ENCODE measurements at regions not wholly inside any gene's neighbourhood (a gene's known extent, or its start where the extent isn't known, plus 50 kb on each side); places are given as distances from the start of the nearest gene placed in this dataset.

DNA sequence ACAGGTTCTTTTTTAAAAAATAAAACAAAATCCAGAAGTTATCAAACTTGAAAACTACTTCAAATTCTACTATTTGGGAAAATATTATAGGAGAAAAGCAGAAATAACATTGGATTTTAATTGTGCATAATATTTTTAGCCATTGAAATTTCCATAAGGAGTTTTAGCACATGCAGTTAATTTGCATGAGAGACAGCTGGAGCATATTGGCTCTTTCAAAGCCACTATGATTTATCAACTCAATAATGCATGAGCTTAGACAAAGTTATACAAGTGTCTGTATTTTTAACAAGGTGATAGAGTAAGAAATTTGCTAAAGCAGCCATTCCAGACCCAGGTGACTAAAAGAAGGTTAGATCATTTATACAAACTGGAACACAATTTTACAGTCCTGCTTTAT is 189.0 kb upstream of the TFAP2D start:
- no peak overlapping the region for H3K27ac Mint-ChIP-seq
- ChIA-PET CTCF (no interaction called here), POLR2A (no interaction called here)
- no peaks in the 10 kb centered on the region for H3K27me3 Mint-ChIP-seq (ENCODE audit: low read depth)
- TF ChIP-seq FOXJ3 (CRISPR knock-in tag; IDR thresholded peaks at IDR 0.05; ENCODE audit: borderline replicate concordance) (no peak), SMAD4 (CRISPR knock-in tag; IDR thresholded peaks at IDR 0.05) (no peak), NR2C2 (CRISPR knock-in tag; IDR thresholded peaks at IDR 0.05) (no peak), ZNF263 (CRISPR knock-in tag; IDR thresholded peaks at IDR 0.05; ENCODE audit: low read depth) (no peak)
- TF ChIP-seq, protein P1, sequence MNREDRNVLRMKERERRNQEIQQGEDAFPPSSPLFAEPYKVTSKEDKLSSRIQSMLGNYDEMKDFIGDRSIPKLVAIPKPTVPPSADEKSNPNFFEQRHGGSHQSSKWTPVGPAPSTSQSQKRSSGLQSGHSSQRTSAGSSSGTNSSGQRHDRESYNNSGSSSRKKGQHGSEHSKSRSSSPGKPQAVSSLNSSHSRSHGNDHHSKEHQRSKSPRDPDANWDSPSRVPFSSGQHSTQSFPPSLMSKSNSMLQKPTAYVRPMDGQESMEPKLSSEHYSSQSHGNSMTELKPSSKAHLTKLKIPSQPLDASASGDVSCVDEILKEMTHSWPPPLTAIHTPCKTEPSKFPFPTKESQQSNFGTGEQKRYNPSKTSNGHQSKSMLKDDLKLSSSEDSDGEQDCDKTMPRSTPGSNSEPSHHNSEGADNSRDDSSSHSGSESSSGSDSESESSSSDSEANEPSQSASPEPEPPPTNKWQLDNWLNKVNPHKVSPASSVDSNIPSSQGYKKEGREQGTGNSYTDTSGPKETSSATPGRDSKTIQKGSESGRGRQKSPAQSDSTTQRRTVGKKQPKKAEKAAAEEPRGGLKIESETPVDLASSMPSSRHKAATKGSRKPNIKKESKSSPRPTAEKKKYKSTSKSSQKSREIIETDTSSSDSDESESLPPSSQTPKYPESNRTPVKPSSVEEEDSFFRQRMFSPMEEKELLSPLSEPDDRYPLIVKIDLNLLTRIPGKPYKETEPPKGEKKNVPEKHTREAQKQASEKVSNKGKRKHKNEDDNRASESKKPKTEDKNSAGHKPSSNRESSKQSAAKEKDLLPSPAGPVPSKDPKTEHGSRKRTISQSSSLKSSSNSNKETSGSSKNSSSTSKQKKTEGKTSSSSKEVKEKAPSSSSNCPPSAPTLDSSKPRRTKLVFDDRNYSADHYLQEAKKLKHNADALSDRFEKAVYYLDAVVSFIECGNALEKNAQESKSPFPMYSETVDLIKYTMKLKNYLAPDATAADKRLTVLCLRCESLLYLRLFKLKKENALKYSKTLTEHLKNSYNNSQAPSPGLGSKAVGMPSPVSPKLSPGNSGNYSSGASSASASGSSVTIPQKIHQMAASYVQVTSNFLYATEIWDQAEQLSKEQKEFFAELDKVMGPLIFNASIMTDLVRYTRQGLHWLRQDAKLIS (CRISPR knock-in tag; IDR thresholded peaks at IDR 0.05; ENCODE audit: borderline replicate concordance) = no peak
- H3K4me1 Mint-ChIP-seq = peaks cover 17% of the 10 kb centered on the region
- DNase-seq (ENCODE audit: low spot score) (no peak), ATAC-seq (no peak)
- H3K36me3 Mint-ChIP-seq = no peaks in the 10 kb centered on the region
- H3K9me3 Mint-ChIP-seq = no peaks in the 10 kb centered on the region
- H3K4me3 Mint-ChIP-seq = no peak overlapping the region

DNA sequence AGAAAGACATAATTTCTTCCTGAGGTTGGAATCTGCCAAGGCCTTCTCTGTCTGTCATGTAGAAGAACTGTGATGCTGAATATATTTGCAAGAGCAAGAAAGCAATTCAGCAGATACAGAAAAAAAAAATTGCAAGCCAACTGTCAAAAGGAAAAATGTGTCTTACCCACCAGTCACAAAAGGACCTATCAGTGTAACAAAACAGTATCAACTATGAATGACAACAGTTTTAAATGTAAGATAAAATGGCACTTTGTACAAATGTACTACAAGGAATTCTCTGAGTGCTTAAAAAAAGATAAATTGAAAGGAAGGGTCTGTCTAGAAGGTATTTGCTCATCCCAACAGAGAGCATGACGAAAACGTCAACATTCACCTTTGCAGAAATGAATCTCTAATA is 185.3 kb upstream of the TFAP2D start:
- no peak overlapping the region for H3K4me3 Mint-ChIP-seq
- no peak for TF ChIP-seq PRRX2 (CRISPR knock-in tag; IDR thresholded peaks at IDR 0.05)
- TF ChIP-seq TCF7 (CRISPR knock-in tag; IDR thresholded peaks at IDR 0.05; ENCODE audit: low read depth) = no peak
- TF ChIP-seq NFYB (CRISPR knock-in tag; conservative IDR thresholded peaks at IDR 0.05; ENCODE audit: low read depth) = no peak
- TF ChIP-seq MXD4 (CRISPR knock-in tag; IDR thresholded peaks at IDR 0.05; ENCODE audit: borderline replicate concordance) = no peak
- no peak for TF ChIP-seq KAT7 (CRISPR knock-in tag; IDR thresholded peaks at IDR 0.05; ENCODE audit: borderline replicate concordance)
- TF ChIP-seq, protein P2, sequence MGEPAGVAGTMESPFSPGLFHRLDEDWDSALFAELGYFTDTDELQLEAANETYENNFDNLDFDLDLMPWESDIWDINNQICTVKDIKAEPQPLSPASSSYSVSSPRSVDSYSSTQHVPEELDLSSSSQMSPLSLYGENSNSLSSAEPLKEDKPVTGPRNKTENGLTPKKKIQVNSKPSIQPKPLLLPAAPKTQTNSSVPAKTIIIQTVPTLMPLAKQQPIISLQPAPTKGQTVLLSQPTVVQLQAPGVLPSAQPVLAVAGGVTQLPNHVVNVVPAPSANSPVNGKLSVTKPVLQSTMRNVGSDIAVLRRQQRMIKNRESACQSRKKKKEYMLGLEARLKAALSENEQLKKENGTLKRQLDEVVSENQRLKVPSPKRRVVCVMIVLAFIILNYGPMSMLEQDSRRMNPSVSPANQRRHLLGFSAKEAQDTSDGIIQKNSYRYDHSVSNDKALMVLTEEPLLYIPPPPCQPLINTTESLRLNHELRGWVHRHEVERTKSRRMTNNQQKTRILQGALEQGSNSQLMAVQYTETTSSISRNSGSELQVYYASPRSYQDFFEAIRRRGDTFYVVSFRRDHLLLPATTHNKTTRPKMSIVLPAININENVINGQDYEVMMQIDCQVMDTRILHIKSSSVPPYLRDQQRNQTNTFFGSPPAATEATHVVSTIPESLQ (CRISPR knock-in tag; IDR thresholded peaks at IDR 0.05) = no peak
- TF ChIP-seq EMX1 (CRISPR knock-in tag; IDR thresholded peaks at IDR 0.05) = no peak
- no peaks in the 10 kb centered on the region for H3K4me1 Mint-ChIP-seq
- ATAC-seq (no peak), DNase-seq (ENCODE audit: low spot score) (no peak)
- no peaks in the 10 kb centered on the region for H3K9me3 Mint-ChIP-seq
- no peak overlapping the region for H3K27ac Mint-ChIP-seq
- CTCF ChIA-PET = no interaction called here
- no peaks in the 10 kb centered on the region for H3K36me3 Mint-ChIP-seq
- no peaks in the 10 kb centered on the region for H3K27me3 Mint-ChIP-seq (ENCODE audit: low read depth)
- POLR2A ChIA-PET = no interaction called here

DNA sequence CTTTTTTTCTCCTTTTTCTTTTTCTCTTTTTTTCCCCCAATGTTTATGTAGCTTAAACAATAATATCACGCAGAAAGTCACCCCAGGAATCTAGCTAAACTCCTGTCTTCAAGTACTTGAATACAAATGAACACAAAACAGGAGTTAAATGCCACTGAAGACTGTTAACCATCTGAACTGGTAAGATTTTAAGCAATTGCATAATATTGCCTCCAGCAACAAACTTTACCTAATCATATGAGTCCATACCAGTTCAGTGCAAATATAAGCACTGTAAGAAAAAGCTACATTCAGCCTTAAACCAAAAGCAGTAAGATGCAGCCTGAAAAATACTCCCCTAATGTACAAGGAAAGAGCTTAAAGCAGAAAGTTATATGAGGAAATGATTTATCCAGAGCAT is 173.9 kb upstream of the TFAP2D start:
- no peaks in the 10 kb centered on the region for H3K27me3 Mint-ChIP-seq (ENCODE audit: low read depth)
- POLR2A ChIA-PET = no interaction called here
- CTCF ChIA-PET = no interaction called here
- no peaks in the 10 kb centered on the region for H3K9me3 Mint-ChIP-seq
- H3K4me1 Mint-ChIP-seq = peaks cover 9% of the 10 kb centered on the region
- no peaks in the 10 kb centered on the region for H3K36me3 Mint-ChIP-seq
- no peak overlapping the region for H3K4me3 Mint-ChIP-seq
- ATAC-seq (no peak), DNase-seq (ENCODE audit: low spot score) (no peak)
- TF ChIP-seq ZNF416 (CRISPR knock-in tag; IDR thresholded peaks at IDR 0.05) (no peak), PRRX2 (CRISPR knock-in tag; IDR thresholded peaks at IDR 0.05) (no peak)
- no peak overlapping the region for H3K27ac Mint-ChIP-seq

DNA sequence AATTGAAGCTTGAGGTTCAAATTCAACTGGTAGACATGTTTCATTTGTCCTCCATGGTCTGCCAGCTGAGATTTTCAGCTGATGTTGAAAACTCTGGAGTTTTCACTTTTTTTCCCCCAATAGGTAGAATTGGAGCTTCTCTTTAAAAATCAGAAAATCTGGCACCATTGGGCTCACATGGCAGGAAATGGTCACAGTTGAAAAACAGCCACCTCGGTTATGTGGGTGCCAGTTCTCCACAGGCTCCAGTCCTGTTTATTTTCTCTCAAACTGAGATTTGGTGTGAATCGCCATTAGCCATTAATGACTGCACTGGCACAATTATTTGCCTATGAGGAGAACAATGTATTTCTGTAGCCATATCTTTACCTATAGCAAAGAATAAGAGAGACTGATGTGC is 171.4 kb upstream of the TFAP2D start:
- CTCF ChIA-PET = no interaction called here
- POLR2A ChIA-PET = no interaction called here
- peaks cover 9% of the 10 kb centered on the region for H3K4me1 Mint-ChIP-seq
- no peaks in the 10 kb centered on the region for H3K9me3 Mint-ChIP-seq
- no peak for ATAC-seq
- H3K36me3 Mint-ChIP-seq = no peaks in the 10 kb centered on the region
- no peak overlapping the region for H3K27ac Mint-ChIP-seq
- no peak for TF ChIP-seq ZNF416 (CRISPR knock-in tag; IDR thresholded peaks at IDR 0.05)
- TF ChIP-seq, protein P3, sequence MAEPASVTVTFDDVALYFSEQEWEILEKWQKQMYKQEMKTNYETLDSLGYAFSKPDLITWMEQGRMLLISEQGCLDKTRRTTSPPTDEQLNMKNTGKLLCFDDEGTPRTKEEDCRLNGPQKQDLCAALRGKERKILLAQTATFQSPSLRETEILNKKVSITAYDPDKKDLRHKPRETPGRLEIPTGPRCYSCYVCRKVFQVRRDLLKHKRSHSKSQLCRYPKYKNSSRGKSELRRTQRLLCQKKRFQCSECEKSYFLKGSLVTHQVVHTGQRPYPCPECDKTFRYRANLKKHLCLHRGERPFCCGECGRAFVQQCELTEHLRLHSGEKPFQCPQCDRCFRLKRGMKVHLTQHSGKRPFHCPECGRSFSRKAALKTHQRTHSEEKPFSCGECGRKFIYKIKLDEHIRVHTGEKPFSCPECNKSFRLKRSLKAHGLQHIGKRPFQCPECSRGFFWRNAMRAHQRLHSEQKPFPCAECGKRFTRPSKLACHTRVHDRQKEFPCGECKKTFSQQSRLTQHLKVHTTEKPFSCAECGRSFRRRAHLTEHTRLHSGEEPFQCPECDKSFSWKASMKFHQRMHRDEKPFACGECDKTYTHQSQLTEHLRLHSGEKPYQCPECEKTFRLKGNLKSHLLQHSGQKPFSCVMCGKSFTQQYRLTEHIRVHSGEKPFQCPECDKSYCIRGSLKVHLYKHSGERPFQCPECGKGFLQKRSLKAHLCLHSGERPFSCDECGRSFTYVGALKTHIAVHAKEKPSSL (CRISPR knock-in tag; conservative IDR thresholded peaks at IDR 0.05) = no peak
- TF ChIP-seq RORB (CRISPR knock-in tag; IDR thresholded peaks at IDR 0.05) = no peak
- TF ChIP-seq, protein P4, sequence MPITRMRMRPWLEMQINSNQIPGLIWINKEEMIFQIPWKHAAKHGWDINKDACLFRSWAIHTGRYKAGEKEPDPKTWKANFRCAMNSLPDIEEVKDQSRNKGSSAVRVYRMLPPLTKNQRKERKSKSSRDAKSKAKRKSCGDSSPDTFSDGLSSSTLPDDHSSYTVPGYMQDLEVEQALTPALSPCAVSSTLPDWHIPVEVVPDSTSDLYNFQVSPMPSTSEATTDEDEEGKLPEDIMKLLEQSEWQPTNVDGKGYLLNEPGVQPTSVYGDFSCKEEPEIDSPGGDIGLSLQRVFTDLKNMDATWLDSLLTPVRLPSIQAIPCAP (CRISPR knock-in tag; IDR thresholded peaks at IDR 0.05) = no peak
- no peak for TF ChIP-seq PRRX2 (CRISPR knock-in tag; IDR thresholded peaks at IDR 0.05)
- TF ChIP-seq, protein P5, sequence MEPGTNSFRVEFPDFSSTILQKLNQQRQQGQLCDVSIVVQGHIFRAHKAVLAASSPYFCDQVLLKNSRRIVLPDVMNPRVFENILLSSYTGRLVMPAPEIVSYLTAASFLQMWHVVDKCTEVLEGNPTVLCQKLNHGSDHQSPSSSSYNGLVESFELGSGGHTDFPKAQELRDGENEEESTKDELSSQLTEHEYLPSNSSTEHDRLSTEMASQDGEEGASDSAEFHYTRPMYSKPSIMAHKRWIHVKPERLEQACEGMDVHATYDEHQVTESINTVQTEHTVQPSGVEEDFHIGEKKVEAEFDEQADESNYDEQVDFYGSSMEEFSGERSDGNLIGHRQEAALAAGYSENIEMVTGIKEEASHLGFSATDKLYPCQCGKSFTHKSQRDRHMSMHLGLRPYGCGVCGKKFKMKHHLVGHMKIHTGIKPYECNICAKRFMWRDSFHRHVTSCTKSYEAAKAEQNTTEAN (CRISPR knock-in tag; IDR thresholded peaks at IDR 0.05) = no peak
- TF ChIP-seq RELA (CRISPR knock-in tag; IDR thresholded peaks at IDR 0.05; ENCODE audit: borderline replicate concordance) = no peak
- no peak for TF ChIP-seq JUN (CRISPR knock-in tag; IDR thresholded peaks at IDR 0.05)
- no peak for TF ChIP-seq ZNF423 (CRISPR knock-in tag; IDR thresholded peaks at IDR 0.05)
- DNase-seq (ENCODE audit: low spot score) = no peak
- H3K27me3 Mint-ChIP-seq (ENCODE audit: low read depth) = no peaks in the 10 kb centered on the region
- H3K4me3 Mint-ChIP-seq = no peak overlapping the region

All from WTC11 (cell line).